ENCODE measurements at regions not wholly inside any gene's neighbourhood (a gene's known extent, or its start where the extent isn't known, plus 50 kb on each side); places are given as distances from the start of the nearest gene placed in this dataset.

DNA sequence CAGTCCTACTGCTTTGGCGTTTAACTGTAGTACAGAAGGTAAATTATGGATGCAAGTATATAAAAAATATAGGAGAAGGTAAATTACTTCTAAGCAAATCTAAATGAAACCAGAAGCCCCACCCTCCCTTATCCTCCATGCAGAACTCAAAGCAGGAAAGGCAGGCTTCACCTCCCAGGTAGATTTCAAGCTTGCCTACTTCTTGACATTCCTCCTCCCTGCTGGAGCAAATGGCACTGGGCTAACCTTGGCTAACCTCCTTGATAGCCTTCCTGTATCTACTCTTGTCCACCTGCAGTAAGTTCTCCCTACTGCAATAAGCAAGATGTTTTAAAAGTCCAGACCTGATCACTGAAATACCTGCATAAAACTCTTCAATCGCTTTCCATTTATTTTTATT lies 396.0 kb downstream of the IRS2 start:
- Histone ChIP-seq H3K4me1 (ENCODE audit: control insufficient read depth in 3 of 3, insufficient read depth in 3 of 3, low read length in 3 of 3) (no peaks in the 10 kb centered on the region), H3K9me3 (ENCODE audit: control insufficient read depth in 3 of 3, low read length in 3 of 3) (peaks cover 0 to 3% (median 0%) of the 10 kb centered on the region in 3 donors), H3K4me3 (ENCODE audit: low read length in 3 of 3) (no peak overlapping the region), H3K36me3 (ENCODE audit: control insufficient read depth in 3 of 3, insufficient read depth in 3 of 3, low read length in 3 of 3) (no peaks in the 10 kb centered on the region), H3K27me3 (ENCODE audit: control insufficient read depth in 3 of 3, insufficient read depth in 3 of 3, low read length in 3 of 3) (peaks cover 0 to 2% (median 0%) of the 10 kb centered on the region in 3 donors), H3K9ac (ENCODE audit: low read depth in 1 of 3, low read length in 3 of 3) (no peak overlapping the region), H3K27ac (ENCODE audit: low read depth, low read length) (no peak overlapping the region)

DNA sequence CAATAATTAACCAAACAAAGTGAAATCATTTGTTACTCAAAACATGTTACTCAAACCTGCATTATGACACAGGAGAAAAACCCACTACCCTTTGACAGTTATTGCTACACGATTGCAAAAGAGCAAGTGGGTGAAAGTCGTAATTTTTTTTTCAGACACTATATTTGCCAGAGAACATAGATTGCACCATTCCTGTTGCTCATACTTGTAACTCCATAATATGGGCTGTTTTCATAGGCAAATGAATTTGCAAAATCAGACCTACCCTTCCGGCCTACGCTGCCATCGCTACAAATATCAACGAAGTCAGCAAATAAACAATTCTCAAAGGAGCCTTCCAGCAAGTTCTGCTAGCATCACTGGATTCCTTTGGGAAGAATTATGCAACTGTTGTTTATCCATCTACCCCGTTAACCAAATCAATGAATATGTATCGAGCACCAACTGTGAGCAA lies 396.5 kb downstream of the IRS2 start:
- H3K4me3 ChIP-seq (ENCODE audit: low read length in 3 of 3) = no peak overlapping the region
- no peak overlapping the region for H3K9ac ChIP-seq (ENCODE audit: low read depth in 1 of 3, low read length in 3 of 3)
- no peak overlapping the region for H3K27ac ChIP-seq (ENCODE audit: low read depth, low read length)
- peaks cover 0 to 2% (median 0%) of the 10 kb centered on the region in 3 donors for H3K27me3 ChIP-seq (ENCODE audit: control insufficient read depth in 3 of 3, insufficient read depth in 3 of 3, low read length in 3 of 3)
- H3K36me3 ChIP-seq (ENCODE audit: control insufficient read depth in 3 of 3, insufficient read depth in 3 of 3, low read length in 3 of 3) = no peaks in the 10 kb centered on the region
- no peaks in the 10 kb centered on the region for H3K4me1 ChIP-seq (ENCODE audit: control insufficient read depth in 3 of 3, insufficient read depth in 3 of 3, low read length in 3 of 3)
- peaks cover 0 to 3% (median 0%) of the 10 kb centered on the region in 3 donors for H3K9me3 ChIP-seq (ENCODE audit: control insufficient read depth in 3 of 3, low read length in 3 of 3)

DNA sequence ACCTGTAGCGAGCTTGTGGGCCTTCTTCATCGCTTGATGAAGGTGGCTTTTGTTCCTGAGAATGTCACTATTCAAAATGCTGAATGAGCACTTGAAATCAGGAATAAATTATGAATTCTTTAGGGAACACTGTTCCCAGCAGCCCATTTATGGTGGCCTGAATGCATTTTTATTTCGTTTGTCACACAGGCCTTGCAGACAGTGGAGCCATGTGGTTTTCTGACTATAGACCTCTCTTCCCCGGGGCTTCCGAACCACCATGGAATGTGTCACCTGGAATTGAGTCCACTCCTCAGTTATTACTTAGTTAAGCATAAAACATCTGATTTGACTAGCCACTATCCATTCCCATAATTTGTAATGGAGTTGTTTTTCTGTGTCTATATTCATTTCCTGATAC lies 396.9 kb downstream of the IRS2 start:
- Histone ChIP-seq H3K9ac (ENCODE audit: low read depth in 1 of 3, low read length in 3 of 3) (no peak overlapping the region), H3K36me3 (ENCODE audit: control insufficient read depth in 3 of 3, insufficient read depth in 3 of 3, low read length in 3 of 3) (no peaks in the 10 kb centered on the region), H3K4me1 (ENCODE audit: control insufficient read depth in 3 of 3, insufficient read depth in 3 of 3, low read length in 3 of 3) (no peaks in the 10 kb centered on the region), H3K27ac (ENCODE audit: low read depth, low read length) (no peak overlapping the region), H3K27me3 (ENCODE audit: control insufficient read depth in 3 of 3, insufficient read depth in 3 of 3, low read length in 3 of 3) (no peaks in the 10 kb centered on the region), H3K4me3 (ENCODE audit: low read length in 3 of 3) (no peak overlapping the region), H3K9me3 (ENCODE audit: control insufficient read depth in 3 of 3, low read length in 3 of 3) (peaks cover 0 to 3% (median 0%) of the 10 kb centered on the region in 3 donors)

DNA sequence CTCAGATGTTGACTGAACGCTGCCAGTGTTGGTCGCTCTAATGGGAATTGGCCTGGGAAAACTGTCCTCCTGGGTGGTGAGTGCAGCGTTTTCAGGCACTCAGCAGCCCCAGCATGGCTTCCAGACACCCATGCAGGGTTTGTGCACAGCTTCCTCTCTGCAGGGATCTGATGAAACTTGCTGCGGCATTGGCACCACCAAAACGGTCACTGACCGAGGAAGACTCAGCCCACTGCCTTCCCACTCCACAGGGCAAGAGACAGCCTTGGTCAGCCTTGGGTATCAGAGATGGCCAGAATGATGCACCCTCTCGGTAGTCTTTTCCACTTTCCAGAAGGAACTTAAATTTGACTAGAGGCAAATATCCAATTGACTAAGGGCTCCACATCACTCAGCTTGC lies 398.9 kb downstream of the IRS2 start:
- Histone ChIP-seq H3K9ac (ENCODE audit: low read depth in 1 of 3, low read length in 3 of 3) (no peak overlapping the region), H3K4me1 (ENCODE audit: control insufficient read depth in 3 of 3, insufficient read depth in 3 of 3, low read length in 3 of 3) (no peaks in the 10 kb centered on the region), H3K9me3 (ENCODE audit: control insufficient read depth in 3 of 3, low read length in 3 of 3) (peaks cover 0 to 3% (median 0%) of the 10 kb centered on the region in 3 donors), H3K36me3 (ENCODE audit: control insufficient read depth in 3 of 3, insufficient read depth in 3 of 3, low read length in 3 of 3) (no peaks in the 10 kb centered on the region), H3K27ac (ENCODE audit: low read depth, low read length) (no peak overlapping the region), H3K4me3 (ENCODE audit: low read length in 3 of 3) (no peak overlapping the region), H3K27me3 (ENCODE audit: control insufficient read depth in 3 of 3, insufficient read depth in 3 of 3, low read length in 3 of 3) (no peaks in the 10 kb centered on the region)

DNA sequence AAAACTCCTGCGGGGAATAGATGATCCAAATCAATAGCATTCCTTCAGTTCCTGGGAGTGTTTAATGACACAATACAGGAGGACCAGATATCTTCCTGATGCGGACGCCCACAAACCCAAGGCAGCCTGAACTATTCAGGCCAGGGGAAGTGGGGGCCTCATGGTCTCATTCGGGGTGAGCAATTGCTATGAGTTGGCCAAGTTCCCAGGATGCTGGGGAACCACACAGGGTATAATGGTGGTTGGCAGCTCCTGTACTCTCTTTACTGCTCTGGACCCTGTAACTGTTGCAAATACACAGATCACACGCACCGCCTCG lies 401.2 kb downstream of the IRS2 start:
- Histone ChIP-seq H3K4me3 (ENCODE audit: low read length in 3 of 3) (no peak overlapping the region), H3K27me3 (ENCODE audit: control insufficient read depth in 3 of 3, insufficient read depth in 3 of 3, low read length in 3 of 3) (no peaks in the 10 kb centered on the region)

DNA sequence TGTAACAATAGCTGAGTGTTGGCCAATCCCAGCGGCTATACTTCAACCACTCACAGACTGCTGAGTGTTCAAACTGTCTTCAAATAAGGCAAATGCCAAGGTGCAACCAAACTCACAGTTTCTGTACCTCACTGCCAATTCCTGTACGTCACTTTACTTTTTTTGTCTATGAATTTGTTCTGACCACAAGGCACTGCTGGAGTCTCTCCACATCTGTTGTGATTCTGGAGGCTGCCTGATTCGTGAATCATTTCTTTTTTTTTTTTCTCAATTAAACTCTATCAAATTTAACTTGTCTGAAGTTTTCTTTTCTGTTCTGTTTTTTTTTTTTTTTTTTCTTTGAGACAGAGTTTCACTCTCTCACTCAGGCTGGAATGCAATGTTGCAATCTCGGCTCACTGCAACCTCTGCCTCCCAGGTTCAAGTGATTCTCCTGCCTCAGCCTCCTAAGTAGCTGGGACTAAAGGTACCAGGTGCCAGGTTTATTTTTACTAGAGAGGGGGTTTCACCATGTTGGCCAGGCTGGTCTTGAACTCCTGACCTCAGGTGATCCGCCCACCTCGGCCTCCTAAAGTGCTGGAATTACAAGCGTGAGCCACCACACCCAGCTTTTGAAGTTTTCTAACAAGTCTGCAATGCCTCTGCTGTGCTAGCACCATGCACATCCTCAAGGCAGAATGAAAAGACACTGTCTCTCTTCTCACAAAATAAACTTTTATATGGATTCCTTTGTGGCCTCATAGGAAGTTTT lies 401.7 kb downstream of the IRS2 start:
- Histone ChIP-seq H3K4me3 (ENCODE audit: low read length in 3 of 3) (no peak overlapping the region), H3K36me3 (ENCODE audit: control insufficient read depth in 3 of 3, insufficient read depth in 3 of 3, low read length in 3 of 3) (no peaks in the 10 kb centered on the region), H3K9me3 (ENCODE audit: control insufficient read depth in 3 of 3, low read length in 3 of 3) (peaks cover 0 to 3% (median 0%) of the 10 kb centered on the region in 3 donors), H3K4me1 (ENCODE audit: control insufficient read depth in 3 of 3, insufficient read depth in 3 of 3, low read length in 3 of 3) (no peaks in the 10 kb centered on the region), H3K27ac (ENCODE audit: low read depth, low read length) (no peak overlapping the region), H3K9ac (ENCODE audit: low read depth in 1 of 3, low read length in 3 of 3) (no peak overlapping the region), H3K27me3 (ENCODE audit: control insufficient read depth in 3 of 3, insufficient read depth in 3 of 3, low read length in 3 of 3) (no peaks in the 10 kb centered on the region)

More for the DNA sequence above, 401.2 kb downstream of the IRS2 start:
- H3K4me1 ChIP-seq (ENCODE audit: control insufficient read depth in 3 of 3, insufficient read depth in 3 of 3, low read length in 3 of 3) = no peaks in the 10 kb centered on the region
- peaks cover 0 to 3% (median 0%) of the 10 kb centered on the region in 3 donors for H3K9me3 ChIP-seq (ENCODE audit: control insufficient read depth in 3 of 3, low read length in 3 of 3)
- H3K27ac ChIP-seq (ENCODE audit: low read depth, low read length) = no peak overlapping the region
- H3K9ac ChIP-seq (ENCODE audit: low read depth in 1 of 3, low read length in 3 of 3) = no peak overlapping the region
- no peaks in the 10 kb centered on the region for H3K36me3 ChIP-seq (ENCODE audit: control insufficient read depth in 3 of 3, insufficient read depth in 3 of 3, low read length in 3 of 3)

DNA sequence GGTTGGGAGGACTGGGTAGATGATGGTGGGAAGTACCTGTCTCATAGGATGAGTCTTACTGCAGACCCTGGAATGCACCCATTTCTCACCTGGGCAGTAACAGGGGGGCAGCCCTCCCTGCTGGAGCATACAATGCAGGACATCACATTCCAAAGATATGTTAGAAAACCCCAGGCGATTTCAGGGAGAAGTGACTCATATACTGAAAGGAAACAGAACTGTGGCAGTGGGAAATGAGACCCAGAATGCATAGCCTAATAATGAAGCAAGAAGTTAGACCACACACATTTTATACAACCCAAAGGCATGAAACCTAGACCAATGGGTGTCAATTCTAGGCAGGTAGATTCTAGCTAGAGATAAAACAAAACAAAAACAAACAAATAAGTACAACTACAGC lies 402.7 kb downstream of the IRS2 start:
- no peak overlapping the region for H3K27ac ChIP-seq (ENCODE audit: low read depth, low read length)
- H3K9ac ChIP-seq (ENCODE audit: low read depth in 1 of 3, low read length in 3 of 3) = no peak overlapping the region
- H3K36me3 ChIP-seq (ENCODE audit: control insufficient read depth in 3 of 3, insufficient read depth in 3 of 3, low read length in 3 of 3) = no peaks in the 10 kb centered on the region
- H3K9me3 ChIP-seq (ENCODE audit: control insufficient read depth in 3 of 3, low read length in 3 of 3) = peaks cover 0 to 3% (median 0%) of the 10 kb centered on the region in 3 donors
- no peaks in the 10 kb centered on the region for H3K27me3 ChIP-seq (ENCODE audit: control insufficient read depth in 3 of 3, insufficient read depth in 3 of 3, low read length in 3 of 3)
- no peak overlapping the region for H3K4me3 ChIP-seq (ENCODE audit: low read length in 3 of 3)
- no peaks in the 10 kb centered on the region for H3K4me1 ChIP-seq (ENCODE audit: control insufficient read depth in 3 of 3, insufficient read depth in 3 of 3, low read length in 3 of 3)

DNA sequence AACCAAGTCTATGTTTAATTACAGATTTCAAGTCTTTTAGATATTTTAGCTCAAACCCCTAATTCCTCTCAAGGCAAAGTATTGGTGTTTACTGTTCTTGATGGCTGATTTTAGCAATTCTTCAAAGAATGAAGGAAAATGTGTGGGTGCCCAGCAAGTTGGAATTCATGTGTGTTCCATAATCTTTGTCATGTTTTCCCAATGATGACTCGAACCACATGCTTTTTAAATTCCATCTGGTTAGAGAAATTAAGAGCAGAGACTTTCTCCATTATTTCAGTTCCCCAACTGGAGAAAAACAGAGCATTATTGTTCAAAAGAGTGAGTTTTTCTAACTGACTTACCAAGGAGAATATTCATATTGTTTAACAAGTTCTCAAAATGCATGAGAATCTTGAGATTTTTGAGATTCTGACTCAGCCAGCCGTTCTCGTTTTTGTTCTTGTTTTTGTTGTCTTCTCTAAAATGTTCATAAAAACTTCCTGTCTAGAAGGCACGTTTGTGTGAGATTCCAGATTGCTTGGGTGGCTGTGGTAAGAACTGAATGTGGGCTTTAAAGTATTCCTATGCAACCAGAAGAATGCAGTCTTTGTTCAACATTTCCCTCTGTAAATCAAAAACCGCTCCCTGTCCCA lies 404.7 kb downstream of the IRS2 start:
- Histone ChIP-seq H3K9ac (ENCODE audit: low read depth in 1 of 3, low read length in 3 of 3) (no peak overlapping the region), H3K4me3 (ENCODE audit: low read length in 3 of 3) (no peak overlapping the region), H3K9me3 (ENCODE audit: control insufficient read depth in 3 of 3, low read length in 3 of 3) (no peaks in the 10 kb centered on the region), H3K4me1 (ENCODE audit: control insufficient read depth in 3 of 3, insufficient read depth in 3 of 3, low read length in 3 of 3) (no peaks in the 10 kb centered on the region), H3K27ac (ENCODE audit: low read depth, low read length) (no peak overlapping the region), H3K27me3 (ENCODE audit: control insufficient read depth in 3 of 3, insufficient read depth in 3 of 3, low read length in 3 of 3) (peaks cover 0 to 3% (median 0%) of the 10 kb centered on the region in 3 donors), H3K36me3 (ENCODE audit: control insufficient read depth in 3 of 3, insufficient read depth in 3 of 3, low read length in 3 of 3) (no peaks in the 10 kb centered on the region)

DNA sequence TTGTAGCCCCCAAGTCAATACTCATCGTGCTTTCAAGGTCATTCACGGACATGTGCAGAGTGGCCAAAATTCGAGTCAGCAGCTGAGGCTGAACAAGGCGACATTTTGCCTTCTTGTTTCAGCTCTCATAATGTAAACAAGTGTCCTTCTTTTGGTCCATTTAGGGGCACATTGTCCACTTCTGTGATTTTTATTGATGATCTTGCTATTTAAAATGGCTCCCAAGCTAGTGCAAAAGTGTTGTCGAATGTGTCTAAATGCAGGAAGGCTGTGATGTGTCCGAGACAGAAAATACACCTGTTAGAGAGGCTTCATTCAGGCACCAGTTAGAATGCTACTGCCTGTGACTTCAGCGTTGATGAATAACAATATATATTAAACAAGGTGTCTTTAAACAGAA lies 405.9 kb downstream of the IRS2 start:
- no peak overlapping the region for H3K4me3 ChIP-seq (ENCODE audit: low read length in 3 of 3)
- no peaks in the 10 kb centered on the region for H3K9me3 ChIP-seq (ENCODE audit: control insufficient read depth in 3 of 3, low read length in 3 of 3)
- H3K36me3 ChIP-seq (ENCODE audit: control insufficient read depth in 3 of 3, insufficient read depth in 3 of 3, low read length in 3 of 3) = no peaks in the 10 kb centered on the region
- peaks cover 0 to 3% (median 0%) of the 10 kb centered on the region in 3 donors for H3K27me3 ChIP-seq (ENCODE audit: control insufficient read depth in 3 of 3, insufficient read depth in 3 of 3, low read length in 3 of 3)
- H3K9ac ChIP-seq (ENCODE audit: low read depth in 1 of 3, low read length in 3 of 3) = no peak overlapping the region
- no peak overlapping the region for H3K27ac ChIP-seq (ENCODE audit: low read depth, low read length)
- H3K4me1 ChIP-seq (ENCODE audit: control insufficient read depth in 3 of 3, insufficient read depth in 3 of 3, low read length in 3 of 3) = no peaks in the 10 kb centered on the region

DNA sequence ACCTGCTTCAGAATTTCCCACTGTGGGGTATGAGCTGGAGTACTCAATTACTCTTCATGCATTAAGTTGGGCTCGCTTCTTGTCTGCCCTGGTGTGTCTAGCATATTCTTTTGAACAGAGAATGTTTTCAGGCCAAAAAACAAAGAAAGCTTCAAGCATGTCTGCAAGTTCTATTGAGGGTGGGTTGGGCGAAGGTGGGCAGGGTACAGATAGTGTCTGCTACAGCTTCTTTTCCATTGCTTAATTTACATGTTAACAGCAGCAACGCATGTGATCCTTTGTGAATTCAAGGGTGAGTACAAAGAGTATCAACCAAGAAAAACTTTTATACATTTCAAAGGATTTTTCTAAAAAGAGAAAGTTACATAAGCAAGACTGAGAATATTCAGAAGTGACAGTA lies 406.5 kb downstream of the IRS2 start:
- H3K27ac ChIP-seq (ENCODE audit: low read depth, low read length) = no peak overlapping the region
- no peak overlapping the region for H3K9ac ChIP-seq (ENCODE audit: low read depth in 1 of 3, low read length in 3 of 3)
- H3K9me3 ChIP-seq (ENCODE audit: control insufficient read depth in 3 of 3, low read length in 3 of 3) = no peaks in the 10 kb centered on the region
- no peaks in the 10 kb centered on the region for H3K4me1 ChIP-seq (ENCODE audit: control insufficient read depth in 3 of 3, insufficient read depth in 3 of 3, low read length in 3 of 3)
- H3K4me3 ChIP-seq (ENCODE audit: low read length in 3 of 3) = no peak overlapping the region
- H3K36me3 ChIP-seq (ENCODE audit: control insufficient read depth in 3 of 3, insufficient read depth in 3 of 3, low read length in 3 of 3) = no peaks in the 10 kb centered on the region
- H3K27me3 ChIP-seq (ENCODE audit: control insufficient read depth in 3 of 3, insufficient read depth in 3 of 3, low read length in 3 of 3) = peaks cover 0 to 3% (median 0%) of the 10 kb centered on the region in 3 donors

All from skeletal muscle tissue (tissue), 3 donors.